ENCODE measurements at regions not wholly inside any gene's neighbourhood (a gene's known extent, or its start where the extent isn't known, plus 50 kb on each side); places are given as distances from the start of the nearest gene placed in this dataset.

GRCh38 chr5:101123363-101123762 lies 220.3 kb upstream of the ST8SIA4 start:
- H3K4me1 ChIP-seq (ENCODE audit: insufficient read depth, low read length, poor library complexity, severe bottlenecking), result no peaks in the 10 kb centered on the region
- H3K27me3 ChIP-seq (ENCODE audit: insufficient read depth, low read length, poor library complexity, severe bottlenecking), result no peaks in the 10 kb centered on the region
- H3K36me3 ChIP-seq (ENCODE audit: insufficient read depth, low read length), result no peaks in the 10 kb centered on the region
- no peak overlapping the region for H2AFZ ChIP-seq (ENCODE audit: low read length)
- H3F3A ChIP-seq (ENCODE audit: low read depth), result no peaks in the 10 kb centered on the region
- no peak overlapping the region for H3K4me3 ChIP-seq (ENCODE audit: low read length, poor library complexity, severe bottlenecking)
- TF ChIP-seq EZH2phosphoT487 (IDR thresholded peaks at IDR 0.05; ENCODE audit: borderline replicate concordance) (no peak), CTCF (conservative IDR thresholded peaks at IDR 0.05; ENCODE audit: low read length) (no peak)
- no peaks in the 10 kb centered on the region for H3K9me3 ChIP-seq (ENCODE audit: insufficient read depth, low read depth, low read length)
- H3K9ac ChIP-seq (ENCODE audit: low read depth, low read length, poor library complexity, severe bottlenecking), result no peak overlapping the region
- no peak overlapping the region for H3K4me2 ChIP-seq (ENCODE audit: low read depth, low read length, poor library complexity, severe bottlenecking)
- no peaks in the 10 kb centered on the region for H4K20me1 ChIP-seq (ENCODE audit: insufficient read depth, low read length, poor library complexity, severe bottlenecking)
- no peaks in the 10 kb centered on the region for H3K79me2 ChIP-seq (ENCODE audit: insufficient read depth, low read length)
- no peaks in the 10 kb centered on the region for H3K9me2 ChIP-seq (replicated peaks; ENCODE audit: low read depth, low read length)

- Histone ChIP-seq H3K9me3 (ENCODE audit: insufficient read depth, low read depth, low read length) (no peaks in the 10 kb centered on the region), H3K27me3 (ENCODE audit: insufficient read depth, low read length, poor library complexity, severe bottlenecking) (no peaks in the 10 kb centered on the region), H3K36me3 (ENCODE audit: insufficient read depth, low read length) (no peaks in the 10 kb centered on the region), H3K79me2 (ENCODE audit: insufficient read depth, low read length) (no peaks in the 10 kb centered on the region), H3K9ac (ENCODE audit: low read depth, low read length, poor library complexity, severe bottlenecking) (no peak overlapping the region), H3F3A (ENCODE audit: low read depth) (no peaks in the 10 kb centered on the region), H4K20me1 (ENCODE audit: insufficient read depth, low read length, poor library complexity, severe bottlenecking) (no peaks in the 10 kb centered on the region), H3K4me3 (ENCODE audit: low read length, poor library complexity, severe bottlenecking) (no peak overlapping the region), H3K4me2 (ENCODE audit: low read depth, low read length, poor library complexity, severe bottlenecking) (no peak overlapping the region), H3K4me1 (ENCODE audit: insufficient read depth, low read length, poor library complexity, severe bottlenecking) (no peaks in the 10 kb centered on the region), H3K9me2 (replicated peaks; ENCODE audit: low read depth, low read length) (no peaks in the 10 kb centered on the region), H2AFZ (ENCODE audit: low read length) (no peak overlapping the region)
- TF ChIP-seq CTCF (conservative IDR thresholded peaks at IDR 0.05; ENCODE audit: low read length) (no peak), EZH2phosphoT487 (IDR thresholded peaks at IDR 0.05; ENCODE audit: borderline replicate concordance) (no peak)
Measured at GRCh38 chr5:101112645-101113044, 209.6 kb upstream of the ST8SIA4 start.

- no peak overlapping the region for H2AFZ ChIP-seq (ENCODE audit: low read length)
Measured at GRCh38 chr5:101103874-101104273, 200.8 kb upstream of the ST8SIA4 start.

More at GRCh38 chr5:101103874-101104273, 200.8 kb upstream of the ST8SIA4 start:
- no peaks in the 10 kb centered on the region for H3K9me2 ChIP-seq (replicated peaks; ENCODE audit: low read depth, low read length)
- no peaks in the 10 kb centered on the region for H3K27me3 ChIP-seq (ENCODE audit: insufficient read depth, low read length, poor library complexity, severe bottlenecking)
- H3K4me3 ChIP-seq (ENCODE audit: low read length, poor library complexity, severe bottlenecking), result no peak overlapping the region
- TF ChIP-seq EZH2phosphoT487 (IDR thresholded peaks at IDR 0.05; ENCODE audit: borderline replicate concordance) (no peak), CTCF (conservative IDR thresholded peaks at IDR 0.05; ENCODE audit: low read length) (no peak)
- no peaks in the 10 kb centered on the region for H3K36me3 ChIP-seq (ENCODE audit: insufficient read depth, low read length)
- no peak overlapping the region for H3K4me2 ChIP-seq (ENCODE audit: low read depth, low read length, poor library complexity, severe bottlenecking)
- no peaks in the 10 kb centered on the region for H3K79me2 ChIP-seq (ENCODE audit: insufficient read depth, low read length)
- no peaks in the 10 kb centered on the region for H3F3A ChIP-seq (ENCODE audit: low read depth)
- no peaks in the 10 kb centered on the region for H3K4me1 ChIP-seq (ENCODE audit: insufficient read depth, low read length, poor library complexity, severe bottlenecking)
- no peaks in the 10 kb centered on the region for H3K9me3 ChIP-seq (ENCODE audit: insufficient read depth, low read depth, low read length)
- no peak overlapping the region for H3K9ac ChIP-seq (ENCODE audit: low read depth, low read length, poor library complexity, severe bottlenecking)
- H4K20me1 ChIP-seq (ENCODE audit: insufficient read depth, low read length, poor library complexity, severe bottlenecking), result no peaks in the 10 kb centered on the region
